GM19324 (cell line): ENCODE measurements at regions not wholly inside any gene's neighbourhood (a gene's known extent, or its start where the extent isn't known, plus 50 kb on each side); places are given as distances from the start of the nearest gene placed in this dataset.
"Not testable (repeated sequence)": the region's sequence is repeated elsewhere in the genome, so short reads cannot be mapped to it uniquely, and the experiment has no call there.

Source experiments
- ATAC-seq: cut with Tn5 transposase; IDR thresholded peaks from one replicate; pipeline ENCODE4 v1.9.1; 2021; ENCODE audit warnings: mild to moderate bottlenecking, moderate library complexity; ENCODE audit not compliant: unreplicated experiment, low FRiP score

DNA sequence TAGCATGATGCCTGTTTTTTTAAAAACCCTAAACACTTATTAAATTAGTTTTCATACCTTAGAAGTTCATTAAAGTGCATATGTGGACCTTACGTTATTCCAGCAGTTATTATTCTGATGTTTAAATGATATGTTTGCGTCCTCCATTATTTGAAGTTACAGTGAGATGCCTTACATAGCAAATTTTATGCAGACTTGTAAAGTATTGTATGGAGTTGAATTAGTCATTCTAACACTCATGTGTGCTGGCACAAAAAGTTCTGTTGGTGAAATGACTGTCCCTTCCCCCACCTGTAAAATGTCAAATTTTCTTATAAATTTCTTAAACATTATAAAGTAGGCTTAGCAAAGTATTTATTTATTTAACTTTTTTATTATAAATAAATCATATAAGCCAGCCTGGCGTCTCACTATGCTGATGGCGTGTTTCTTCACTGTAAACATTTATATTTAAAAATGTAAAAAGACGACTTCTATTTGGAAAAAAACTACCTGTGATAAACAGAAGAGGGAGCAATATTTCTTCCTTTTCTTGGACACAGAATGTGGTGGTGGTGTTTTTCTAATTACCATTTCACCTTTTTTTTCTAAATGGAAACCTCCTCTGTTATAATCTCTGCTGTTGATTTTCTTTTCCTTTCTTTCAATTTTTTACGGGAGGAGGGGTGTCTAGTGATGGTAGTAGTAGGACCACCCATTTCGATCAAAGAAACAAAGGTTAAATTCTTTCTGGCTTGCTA is 155.4 kb downstream of the RFPL4B start:
- ATAC-seq, result no peak

DNA sequence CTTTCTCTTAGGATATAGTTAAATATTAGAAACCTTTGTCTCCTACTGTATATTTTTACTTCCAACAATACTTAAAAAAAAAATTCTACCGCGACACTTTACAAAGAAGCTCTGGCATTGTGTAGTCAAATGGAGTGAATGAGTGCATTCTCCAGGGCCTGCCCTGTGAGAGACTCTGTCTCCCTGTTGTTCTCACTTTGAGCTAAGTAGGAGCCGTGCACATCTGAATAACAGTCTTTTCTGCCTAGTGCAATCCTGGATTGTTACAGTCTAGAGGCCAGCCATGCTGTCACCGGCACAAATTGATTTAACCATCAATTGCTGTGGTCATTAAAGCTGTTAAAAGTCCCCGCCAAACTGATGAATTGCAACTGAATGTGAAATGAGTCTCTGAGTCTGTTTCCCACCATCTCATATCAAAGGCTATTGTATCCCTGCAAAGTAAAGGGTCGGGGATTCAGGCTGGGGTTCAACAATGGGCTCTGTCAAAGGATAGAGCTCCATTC is 156.0 kb downstream of the RFPL4B start:
- ATAC-seq, result no peak

DNA sequence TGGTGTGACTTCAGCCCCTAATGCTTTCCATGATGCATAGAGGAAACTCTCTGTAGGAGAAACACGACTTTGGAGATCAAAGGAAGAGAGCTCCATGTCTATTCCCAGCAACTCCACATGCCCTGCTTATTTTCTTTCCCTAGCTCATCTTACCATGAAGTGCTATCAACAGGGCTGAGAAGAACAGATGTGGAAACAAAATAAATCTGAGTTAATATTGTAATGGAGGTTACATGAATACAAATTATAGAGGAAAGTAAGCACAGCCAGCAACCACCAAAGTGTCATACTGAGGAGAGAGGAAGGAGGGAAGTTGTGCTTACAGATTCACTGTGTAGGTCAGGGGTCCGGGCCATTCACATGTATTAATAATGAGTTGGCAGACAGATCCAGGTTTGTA is 157.5 kb downstream of the RFPL4B start:
- no peak for ATAC-seq

DNA sequence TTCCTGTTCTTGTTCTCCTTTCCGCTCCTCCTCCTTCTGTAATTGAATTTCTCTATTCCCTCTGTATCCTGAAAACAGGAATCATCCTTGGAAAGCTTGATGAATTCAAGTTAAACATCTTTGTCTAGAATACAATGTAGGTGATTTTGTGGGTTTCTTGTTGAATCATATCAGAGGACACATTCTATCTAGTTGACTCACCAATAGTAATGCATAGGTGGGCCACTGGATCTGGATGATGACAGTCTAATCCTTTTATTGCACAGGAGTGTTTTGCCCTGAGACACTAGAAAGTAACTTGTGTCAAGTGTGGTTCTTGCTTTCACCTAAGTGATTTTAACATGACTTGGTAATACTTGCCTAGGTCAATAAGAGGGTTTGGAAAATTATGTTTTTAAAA is 164.3 kb downstream of the RFPL4B start:
- no peak for ATAC-seq

DNA sequence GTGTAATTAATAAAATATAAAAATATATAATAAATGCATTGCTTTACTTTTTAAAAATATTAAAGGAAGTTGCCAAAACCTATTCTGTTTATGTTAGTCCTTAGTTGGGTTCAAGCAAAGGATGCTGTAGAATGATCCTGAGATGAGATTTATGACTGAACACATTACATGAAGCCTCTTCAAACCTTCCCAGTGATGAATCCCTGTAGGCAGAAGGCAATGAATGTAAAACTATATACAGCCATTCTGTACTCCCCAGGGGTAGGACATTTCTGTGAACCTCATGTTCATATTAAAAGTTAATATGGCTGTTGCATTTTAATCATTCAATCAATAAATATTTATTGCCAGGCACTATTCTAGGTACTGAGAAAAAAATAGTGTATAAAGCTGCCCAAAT is 166.0 kb downstream of the RFPL4B start:
- no peak for ATAC-seq

DNA sequence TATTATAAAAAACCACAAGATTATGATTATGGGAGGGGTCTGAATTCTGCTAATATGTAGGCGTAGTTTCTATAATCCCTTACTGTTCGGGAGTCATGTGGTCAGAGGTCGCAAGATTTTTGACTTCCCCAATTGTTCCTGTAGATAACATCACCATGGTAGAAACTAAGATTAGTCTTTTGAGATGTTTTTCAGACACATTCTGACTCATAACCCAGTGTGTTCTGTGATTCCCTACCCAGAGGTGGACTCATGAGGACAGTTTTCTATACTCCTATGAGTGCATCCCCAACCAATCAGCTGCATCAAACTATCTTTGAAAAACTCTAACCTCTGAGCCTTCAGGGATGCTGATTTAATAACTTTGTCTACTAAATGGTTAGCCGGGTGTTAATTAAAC is 175.5 kb downstream of the RFPL4B start:
- ATAC-seq, result no peak

DNA sequence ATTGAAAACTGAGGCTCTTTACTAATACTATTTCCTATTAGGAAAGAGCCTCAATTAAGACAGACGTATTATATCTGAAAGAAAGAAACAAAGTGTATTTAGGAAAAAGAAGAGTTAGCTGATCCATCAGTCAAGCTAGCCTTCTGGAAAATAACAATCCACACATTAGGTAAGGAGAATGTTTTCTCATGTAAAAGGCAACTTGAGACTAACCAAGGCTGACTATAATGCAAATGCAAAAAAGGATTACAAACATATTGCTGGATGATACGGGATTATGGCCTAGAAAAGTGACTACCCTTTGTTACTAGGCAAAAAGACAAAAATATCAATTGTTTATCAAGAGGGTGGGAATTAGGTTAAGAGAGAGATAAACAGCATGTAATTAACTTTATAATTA is 176.9 kb downstream of the RFPL4B start:
- no peak for ATAC-seq

DNA sequence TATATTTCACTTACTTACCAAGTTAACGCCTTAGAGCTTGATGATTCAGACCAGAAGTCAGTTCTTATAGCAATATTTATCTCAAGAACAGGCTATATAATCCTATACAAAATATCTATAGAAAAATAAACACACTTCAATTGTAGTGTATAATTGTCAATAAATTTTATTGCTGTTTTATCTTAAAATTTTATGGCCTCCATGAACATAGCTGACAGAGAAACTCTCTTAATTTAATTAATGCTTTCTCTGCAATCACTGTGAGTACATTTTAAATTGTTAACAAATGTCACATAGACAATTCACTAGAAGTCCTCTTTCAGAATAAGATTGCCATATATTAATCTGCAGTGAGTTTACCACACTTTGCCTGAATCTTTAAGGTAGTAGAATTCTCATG is 178.6 kb downstream of the RFPL4B start:
- ATAC-seq, result no peak

DNA sequence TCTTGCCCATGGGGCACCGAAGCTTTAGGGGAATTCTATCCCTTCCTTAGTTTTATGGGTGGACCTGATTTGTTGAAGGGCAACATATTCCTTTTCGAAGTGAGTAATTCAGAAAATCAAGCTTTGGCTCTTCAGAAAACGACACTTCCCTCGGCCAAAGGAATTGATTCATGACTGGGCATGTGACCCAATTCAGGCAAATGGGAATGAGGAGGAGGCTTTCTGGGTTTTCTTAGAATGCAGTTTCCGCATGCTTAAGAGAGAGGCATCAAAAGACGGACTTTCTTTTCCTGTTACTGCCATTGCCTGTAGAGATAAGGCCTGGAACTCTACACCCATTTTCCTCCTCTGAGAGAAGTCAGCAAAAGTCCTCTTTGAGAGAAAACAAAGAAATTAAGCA is 179.5 kb downstream of the RFPL4B start:
- no peak for ATAC-seq

DNA sequence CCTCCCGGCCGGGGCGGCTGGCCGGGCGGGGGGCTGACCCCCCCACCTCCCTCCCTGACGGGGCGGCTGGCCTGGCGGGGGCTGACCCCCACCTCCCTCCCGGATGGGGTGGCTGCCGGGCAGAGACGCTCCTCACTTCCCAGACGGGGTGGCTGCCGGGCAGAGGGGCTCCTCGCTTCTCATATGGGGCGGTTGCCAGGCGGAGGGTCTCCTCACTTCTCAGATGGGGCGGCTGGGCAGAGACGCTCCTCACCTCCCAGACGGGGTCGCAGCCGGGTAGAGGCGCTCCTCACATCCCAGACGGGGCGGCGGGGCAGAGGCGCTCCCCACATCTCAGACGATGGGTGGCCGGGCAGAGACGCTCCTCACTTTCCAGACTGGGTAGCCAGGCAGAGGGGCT is 181.2 kb downstream of the RFPL4B start:
- ATAC-seq, result not testable (repeated sequence)

DNA sequence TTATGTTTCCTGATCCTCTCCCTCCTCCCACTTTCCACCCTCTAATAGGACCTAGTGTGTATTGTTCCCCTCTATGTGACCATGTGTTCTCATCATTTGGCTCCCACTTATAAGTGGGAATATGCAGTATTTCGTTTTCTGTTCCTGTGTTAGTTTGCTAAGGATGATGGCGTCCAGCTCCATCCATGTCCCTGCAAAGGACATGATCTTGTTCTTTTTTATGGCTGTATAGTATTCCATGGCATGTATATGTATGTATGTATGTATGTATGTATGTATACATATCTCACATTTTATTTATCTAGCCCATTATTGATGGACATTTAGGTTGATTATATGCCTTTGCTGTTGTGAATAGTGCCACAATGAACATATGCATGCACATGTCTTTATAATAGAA is 188.7 kb downstream of the RFPL4B start:
- ATAC-seq, result no peak

DNA sequence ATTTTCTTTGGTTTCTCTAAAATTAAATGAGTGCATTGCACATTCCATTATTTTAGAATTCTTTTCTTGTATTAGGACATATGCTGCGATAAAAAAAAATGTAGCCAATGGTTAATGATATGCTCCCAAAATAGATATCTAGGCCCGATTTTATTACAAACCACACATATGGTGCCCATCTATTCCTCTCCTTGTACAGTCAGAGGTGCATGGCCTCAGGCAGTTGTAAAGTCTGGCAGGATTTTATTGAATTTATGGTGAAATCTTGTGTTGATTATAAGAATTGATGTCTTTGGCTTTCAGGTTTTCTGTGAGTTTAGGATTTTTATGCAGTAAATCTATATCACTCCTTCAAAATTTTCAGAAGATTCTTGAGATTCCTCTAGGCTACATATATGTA is 192.2 kb downstream of the RFPL4B start:
- no peak for ATAC-seq

DNA sequence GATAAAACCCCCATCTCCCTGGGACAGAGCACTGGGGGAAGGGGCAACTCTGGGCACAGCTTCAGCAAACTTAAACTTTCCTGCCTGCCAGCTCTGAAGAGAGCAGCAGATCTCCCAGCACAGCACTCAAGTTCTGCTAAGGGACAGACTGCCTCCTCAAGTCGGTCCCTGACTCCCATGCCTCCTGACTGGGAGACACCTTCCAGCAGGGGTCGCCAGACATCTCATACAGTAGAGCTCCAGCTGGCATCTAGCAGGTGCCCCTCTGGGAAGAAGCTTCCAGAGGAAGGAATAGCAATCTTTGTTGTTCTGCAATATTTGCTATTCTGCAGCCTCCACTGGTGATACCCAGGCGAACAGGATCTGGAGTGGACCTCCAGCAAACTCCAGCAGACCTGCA is 194.7 kb downstream of the RFPL4B start:
- not testable (repeated sequence) for ATAC-seq

DNA sequence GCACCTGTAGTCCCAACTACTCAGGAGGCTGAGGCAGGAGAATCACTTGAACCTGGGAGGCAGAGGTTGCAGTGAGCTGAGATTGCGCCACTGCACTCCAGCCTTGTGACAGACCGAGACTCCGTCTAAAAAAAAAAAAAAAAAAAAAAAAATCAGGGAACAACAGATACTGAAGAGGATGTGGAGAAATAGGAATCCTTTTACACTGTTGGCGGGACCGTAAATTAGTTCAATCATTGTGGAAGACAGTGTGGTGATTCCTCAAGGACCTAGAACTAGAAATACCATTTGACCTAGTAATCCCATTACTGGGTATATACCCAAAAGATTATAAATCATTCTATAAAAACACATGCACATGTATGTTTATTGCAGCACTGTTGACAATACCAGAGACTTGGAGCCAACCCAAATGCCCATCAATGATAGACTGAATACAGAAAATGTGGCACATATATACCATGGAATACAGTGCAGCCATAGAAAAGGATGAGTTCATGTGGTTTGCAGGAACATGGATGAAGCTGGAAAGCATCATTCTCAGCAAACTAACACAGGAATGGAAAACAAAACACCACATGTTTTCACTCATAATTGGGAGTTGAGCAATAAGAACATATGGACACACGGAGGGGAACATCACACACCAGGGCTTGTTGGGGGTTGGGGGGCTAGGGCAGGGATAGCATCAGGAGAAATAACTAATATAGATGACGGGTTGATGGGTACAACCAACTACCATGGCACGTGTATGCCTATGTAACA is 200.4 kb downstream of the RFPL4B start:
- ATAC-seq, result not testable (repeated sequence)

DNA sequence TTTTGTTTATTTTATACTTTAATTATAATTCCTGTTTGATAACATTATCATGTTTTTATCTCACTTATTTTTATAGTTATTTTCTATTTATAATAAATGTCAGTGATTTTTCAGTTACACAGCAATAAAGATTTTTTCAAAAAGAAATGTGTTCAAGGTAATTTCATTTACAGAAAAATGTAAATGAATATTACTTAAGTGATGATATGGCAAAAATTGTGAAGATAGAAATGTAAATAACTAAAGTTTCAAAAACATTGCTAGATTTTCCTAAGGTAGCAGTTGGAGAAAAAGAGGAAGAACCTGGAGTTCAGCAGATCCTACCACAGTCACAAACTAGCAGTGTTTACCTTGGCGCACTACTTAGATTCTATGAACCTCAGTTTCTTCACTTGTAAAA is 202.6 kb downstream of the RFPL4B start:
- no peak for ATAC-seq

DNA sequence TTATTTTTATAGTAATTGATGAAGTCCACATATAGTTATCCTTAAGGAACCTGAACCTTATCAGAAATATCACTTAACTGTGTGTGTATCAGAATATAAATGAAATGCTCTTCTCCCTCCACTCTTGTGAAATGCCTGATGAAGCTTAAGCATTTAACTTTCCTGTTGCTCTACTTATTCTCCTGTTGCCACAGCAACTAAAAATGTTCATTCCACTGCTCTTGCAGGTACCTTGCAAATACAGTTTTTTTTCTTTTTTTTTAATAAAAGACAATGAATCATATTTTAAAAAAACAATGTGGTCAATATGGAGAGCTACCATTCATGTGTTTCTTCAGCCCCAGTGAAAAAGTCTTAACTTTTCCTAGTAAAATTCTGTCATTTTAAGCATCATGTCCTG is 210.3 kb downstream of the RFPL4B start:
- ATAC-seq, result no peak

DNA sequence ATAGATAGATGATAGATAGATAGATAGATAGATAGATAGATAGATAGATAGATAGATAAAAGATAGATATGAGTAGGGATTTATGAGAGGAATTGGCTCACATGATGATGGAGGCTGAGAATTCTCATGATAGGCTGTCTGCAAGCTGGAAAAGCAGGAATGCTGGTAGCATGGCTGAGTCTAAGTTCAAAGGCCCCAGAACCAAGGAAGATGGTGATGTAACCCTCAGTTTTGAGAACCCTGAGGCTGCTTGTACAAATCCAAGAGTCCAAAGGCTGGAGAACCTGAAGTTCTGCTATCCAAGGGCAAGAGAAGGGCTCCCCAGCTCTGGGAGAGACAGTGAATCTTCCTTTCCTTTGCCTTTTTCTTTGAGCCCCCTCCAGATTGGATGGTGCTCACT is 210.8 kb downstream of the RFPL4B start:
- no peak for ATAC-seq

DNA sequence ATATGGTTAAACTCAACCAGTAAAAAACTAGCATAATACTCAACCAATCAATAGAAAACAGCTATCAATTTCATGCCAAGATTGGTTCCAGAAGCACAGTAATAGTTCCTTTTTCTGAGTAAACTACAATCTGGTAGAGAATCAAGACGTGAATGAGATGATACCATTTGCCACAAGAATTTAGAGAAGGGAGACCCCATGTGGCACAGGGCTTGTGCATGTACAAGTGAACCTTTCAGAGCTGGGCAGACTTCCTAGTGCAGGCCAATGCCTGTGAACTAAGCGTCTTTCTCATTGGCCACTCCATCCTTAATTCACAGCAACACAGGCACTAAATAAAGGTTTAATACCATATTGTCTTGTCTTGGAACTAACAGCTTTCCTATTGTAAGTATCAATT is 213.5 kb downstream of the RFPL4B start:
- ATAC-seq, result no peak

DNA sequence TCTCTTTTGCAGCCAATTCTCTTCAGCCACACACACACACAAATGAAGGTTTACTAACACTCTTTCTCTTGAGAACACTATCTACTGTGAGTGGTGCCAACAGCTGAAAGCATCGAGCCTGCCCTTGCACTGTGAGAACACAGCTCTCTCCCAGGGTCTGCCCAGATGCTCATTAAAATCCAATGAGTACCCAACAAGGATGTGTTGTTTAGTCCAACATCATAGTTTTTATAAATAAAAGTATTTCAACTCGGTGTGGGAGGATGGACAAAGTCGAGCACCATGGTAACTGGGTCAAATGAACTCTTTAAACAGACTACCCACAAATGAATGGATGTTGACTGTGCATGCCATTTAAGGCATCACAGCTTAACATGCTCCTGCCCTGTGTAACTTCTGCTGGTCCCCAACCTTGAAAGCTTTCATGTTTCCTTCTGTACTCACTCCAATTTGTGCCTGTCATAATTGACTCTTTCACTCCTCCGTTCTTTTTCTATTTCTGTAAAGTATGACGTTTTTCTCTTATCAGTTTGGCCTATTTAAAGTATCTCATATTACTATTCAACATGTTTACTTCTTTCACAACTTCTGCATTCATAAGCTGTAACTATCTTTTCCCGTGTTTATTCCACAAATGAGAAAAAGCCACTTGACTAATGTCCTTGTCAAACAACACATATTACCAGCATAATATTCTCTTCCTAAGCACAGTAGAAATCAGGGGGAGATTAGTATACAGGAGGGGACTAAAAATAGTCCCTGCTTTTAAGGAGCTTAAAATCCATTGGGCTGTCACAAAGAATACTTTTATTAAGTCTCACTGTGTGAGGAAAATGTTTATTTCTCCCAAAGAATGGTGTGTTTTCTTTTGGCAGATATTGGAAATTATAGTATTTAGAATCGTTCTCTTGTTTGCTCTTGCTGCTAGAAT is 215.4 kb downstream of the RFPL4B start:
- no peak for ATAC-seq

DNA sequence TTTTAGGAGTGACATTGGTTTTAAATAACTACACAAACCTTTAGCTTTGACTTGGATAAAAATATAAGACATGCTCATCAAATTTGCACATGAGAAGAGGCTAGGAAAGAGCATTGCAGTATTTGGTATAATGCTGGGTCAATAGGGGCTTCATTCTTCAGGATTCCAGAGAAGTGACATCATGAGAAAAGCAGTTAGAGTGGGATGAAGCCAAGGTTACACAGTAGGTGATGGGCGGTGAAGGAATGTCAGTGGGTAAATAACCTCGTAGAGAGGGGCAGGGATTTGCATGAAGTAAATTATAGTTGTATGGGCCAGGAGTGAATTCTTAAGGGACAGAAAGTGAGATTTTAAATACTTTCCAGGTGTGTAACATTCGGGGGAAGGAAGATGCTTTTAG is 216.2 kb downstream of the RFPL4B start:
- ATAC-seq, result no peak

DNA sequence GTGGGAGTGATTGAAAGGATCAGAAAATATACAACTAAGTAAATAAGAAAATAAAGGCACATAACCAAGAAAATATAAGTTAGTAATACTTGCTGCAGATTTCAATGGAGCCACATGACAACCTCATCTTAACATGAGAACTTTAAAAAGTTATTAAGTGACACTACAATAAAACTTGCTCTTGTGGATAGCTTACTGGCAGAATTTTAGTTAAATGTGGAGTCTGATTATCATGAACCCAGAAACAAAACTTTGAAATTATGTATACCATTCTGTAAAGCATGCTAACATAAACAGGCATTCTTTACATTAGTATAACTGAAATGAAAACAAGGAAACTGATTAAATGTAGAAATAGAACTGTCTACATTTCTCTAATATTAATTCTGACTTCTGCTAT is 220.9 kb downstream of the RFPL4B start:
- ATAC-seq, result no peak
